ENCODE measurements at regions not wholly inside any gene's neighbourhood (a gene's known extent, or its start where the extent isn't known, plus 50 kb on each side); places are given as distances from the start of the nearest gene placed in this dataset.
"Not testable (repeated sequence)": the region's sequence is repeated elsewhere in the genome, so short reads cannot be mapped to it uniquely, and the experiment has no call there.

DNA sequence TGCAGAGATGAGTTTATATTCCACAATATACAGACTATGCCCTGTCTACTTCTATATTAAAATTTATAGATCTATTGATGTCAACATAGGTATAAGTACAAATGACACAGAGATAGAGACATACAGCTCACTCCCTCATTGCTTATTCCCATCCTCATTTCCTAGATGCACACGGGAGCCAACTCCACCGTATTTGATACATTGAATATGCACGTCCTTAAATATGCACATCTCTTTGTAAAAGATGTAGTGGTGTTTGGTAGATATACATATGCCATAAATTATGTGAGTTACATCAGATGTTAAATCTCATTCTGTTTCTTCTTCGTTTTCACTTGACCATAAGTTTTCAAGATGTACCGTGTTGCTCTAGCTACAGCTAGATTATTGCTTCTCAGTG is 179.2 kb upstream of the RAB6C start:
- no peak for DNase-seq

DNA sequence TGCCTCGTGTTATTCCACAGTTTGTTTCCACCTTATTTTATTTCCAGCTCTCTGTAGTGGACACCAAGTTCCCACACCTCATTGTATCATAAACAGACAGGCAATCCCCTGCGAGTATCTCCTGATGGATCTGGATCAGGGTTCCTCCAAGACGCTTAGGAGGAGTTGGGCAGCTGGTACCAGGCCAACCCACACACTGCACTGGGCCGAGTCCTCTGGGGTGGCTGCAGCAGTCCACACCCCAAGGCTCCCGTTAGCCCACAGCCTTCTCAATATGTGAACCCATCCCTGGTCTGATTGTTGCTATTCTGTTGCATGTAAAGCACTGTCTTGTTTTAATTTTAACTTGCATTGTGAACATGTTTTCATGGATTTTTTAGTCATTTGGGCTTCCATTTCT is 178.8 kb upstream of the RAB6C start:
- DNase-seq, result no peak

DNA sequence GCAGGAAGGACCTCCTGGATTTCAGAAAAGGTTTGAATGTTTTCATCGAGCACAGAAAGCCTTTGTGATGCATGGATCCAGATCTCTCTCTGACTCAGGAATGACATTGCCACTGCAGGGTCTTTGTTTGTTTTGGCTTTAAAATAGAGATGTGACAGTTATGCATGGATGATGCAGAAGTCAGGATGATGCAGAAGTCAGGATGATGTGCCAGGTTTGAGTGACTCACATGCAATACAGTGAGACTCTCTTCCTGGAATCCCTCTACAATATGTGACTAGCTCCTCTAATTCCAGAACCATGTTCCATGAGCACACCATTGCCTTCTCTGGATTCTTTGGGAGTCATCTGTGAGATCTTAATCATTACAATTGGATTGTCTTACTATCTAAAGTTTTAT is 177.9 kb upstream of the RAB6C start:
- DNase-seq, result no peak

DNA sequence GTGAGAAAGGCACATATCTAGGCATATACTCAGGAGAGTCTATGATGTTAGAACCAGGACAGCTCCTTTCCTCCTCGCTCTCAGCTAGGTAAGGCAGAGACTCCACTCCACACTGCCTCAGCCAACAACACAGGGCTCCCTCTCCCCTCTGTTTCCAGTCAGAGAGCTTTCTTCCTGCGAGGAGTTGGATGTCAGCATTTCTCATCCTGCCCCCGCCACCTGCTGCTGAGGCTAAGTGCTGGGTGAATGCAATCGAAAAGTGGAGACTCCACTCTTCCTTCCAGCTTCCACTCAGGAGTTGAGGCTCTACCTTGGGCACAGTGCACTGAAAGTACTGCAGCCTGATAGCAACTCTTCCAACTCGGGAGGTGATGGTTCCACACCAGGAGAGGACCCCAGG is 177.2 kb upstream of the RAB6C start:
- no peak for DNase-seq

DNA sequence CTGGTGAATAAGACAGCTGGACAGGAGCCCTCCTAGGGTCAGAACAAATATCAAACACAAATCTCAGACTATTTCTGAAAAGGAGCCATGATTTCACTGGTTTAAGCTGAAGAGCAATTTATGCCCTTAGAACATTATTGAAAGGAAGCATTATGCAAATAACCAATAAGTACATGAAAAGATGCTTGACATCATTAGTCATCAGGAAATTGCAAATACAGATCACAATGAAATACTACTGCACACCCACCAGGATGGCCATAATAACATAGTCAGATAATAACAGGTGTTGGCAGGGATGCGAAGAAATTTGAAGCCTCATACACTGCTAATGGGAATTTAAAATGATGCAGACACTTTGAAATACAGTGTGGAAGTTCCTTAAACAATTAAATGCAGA is 176.4 kb upstream of the RAB6C start:
- DNase-seq, result no peak

DNA sequence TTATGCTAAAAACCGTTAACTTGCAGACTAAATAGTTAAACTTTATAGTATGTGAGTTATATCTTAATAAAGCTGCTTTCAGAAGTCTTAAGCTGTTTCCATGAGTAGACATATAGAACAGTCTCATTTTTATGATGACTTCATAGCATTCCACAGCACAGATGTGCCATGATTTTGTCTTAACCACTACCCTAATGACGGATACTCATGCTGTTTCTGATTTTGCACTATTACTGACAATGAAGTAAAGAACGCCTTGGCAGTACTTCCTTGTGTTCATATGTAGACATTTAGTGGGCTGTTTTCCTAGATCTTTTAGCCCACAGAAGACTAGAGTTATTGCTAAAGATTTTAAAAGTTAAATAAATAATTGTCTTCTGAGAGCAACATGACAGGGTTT is 175.6 kb upstream of the RAB6C start:
- DNase-seq, result no peak

DNA sequence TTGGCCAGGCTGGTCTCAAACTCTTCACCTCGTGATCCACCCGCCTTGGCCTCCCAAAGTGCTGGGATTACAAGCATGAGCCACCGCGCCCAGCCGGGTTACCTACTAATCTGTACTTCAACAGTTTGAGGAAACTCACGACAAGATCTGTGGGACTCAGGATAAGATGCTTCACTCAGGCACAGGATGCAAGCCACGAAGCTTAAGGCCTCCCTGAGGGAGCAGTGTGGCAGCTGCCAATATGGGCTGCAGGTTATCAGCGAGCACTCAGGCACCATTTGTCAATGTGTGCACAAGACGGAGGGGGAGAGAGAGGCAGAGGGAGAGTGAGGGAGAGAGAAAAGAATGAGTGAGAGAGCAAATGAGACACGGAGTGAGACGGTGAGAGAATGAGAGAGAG is 173.6 kb upstream of the RAB6C start:
- DNase-seq, result no peak

DNA sequence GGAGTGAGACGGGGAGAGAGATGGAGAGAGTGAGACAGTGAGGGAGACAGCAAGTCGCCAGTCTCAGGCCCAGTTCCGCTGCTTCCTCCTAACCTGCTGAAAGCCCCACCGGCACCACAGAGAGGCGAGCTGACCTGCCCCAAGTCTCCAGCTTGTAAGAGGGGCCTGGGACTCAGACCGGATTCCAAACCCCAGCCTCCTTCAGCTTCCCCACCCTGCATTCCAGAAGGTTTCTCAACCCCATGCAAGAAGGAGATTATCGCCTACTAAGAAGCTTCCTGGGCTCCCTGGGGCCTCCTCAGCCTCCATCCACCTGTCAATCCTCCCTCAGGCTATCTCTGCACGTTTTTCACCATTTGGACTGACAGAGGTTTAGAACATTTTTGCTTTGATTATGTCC is 173.1 kb upstream of the RAB6C start:
- no peak for DNase-seq

DNA sequence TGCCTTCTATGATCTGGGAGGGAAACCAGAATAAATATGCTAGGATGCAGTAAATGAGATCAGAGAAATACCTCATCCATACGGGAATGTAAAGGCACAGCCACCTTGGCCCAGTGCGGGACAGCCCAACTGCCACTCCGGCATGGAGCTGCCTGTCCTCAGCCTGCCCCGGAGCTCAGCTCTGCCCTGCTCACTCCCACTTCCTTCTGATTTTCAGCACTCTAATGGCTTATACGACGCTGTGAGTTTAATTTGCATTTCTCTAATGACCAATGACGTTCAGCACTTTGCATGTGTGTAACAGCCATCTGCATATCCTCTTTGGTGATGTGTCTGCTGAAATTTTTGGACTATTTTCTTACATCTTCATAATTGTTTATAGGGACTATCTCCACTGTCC is 172.5 kb upstream of the RAB6C start:
- no peak for DNase-seq

DNA sequence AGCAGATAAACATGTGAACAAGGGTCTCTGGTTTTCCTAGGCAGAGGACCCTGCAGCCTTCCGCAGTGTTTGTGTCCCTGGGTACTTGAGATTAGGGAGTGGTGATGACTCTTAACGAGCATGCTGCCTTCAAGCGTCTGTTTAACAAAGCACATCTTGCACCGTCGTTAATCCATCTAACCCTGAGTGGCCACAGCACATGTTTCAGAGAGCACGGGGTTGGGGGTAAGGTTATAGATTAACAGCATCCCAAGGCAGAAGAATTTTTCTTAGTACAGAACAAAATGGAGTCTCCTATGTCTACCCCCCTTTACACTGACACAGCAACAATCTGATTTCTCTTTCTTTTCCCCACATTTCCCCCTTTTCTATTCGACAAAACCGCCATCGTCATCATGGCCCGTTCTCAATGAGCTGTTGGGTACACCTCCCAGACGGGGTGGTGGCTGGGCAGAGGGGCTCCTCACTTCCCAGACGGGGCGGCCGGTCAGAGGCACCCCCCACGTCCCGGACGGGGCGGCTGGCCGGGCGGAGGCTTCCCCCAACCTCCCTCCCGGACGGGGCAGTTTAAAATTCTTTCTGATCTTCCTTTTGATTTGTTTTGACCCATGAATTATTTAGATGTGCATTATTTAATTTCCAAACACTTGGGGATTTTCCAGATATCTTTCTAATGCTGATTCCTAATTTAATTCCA is 171.7 kb upstream of the RAB6C start:
- not testable (repeated sequence) for DNase-seq

DNA sequence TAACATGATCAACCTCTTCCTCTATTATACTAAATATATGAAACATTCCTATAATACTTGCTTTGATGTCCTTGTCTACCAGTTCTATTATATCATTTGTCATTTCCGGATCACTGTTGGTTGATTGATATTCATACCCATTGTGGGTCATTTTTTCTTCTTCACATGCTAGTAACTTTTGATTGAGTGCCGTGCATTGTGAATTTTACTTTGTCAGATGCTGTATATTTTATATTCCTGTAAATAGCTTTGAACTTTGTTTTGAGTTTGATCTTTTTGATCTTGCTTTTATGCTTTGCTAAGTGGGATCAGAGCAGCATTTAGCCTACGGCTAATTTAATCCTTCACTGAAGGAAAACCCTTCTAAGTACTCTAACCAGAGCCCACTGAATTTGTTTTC is 168.9 kb upstream of the RAB6C start:
- no peak for DNase-seq

DNA sequence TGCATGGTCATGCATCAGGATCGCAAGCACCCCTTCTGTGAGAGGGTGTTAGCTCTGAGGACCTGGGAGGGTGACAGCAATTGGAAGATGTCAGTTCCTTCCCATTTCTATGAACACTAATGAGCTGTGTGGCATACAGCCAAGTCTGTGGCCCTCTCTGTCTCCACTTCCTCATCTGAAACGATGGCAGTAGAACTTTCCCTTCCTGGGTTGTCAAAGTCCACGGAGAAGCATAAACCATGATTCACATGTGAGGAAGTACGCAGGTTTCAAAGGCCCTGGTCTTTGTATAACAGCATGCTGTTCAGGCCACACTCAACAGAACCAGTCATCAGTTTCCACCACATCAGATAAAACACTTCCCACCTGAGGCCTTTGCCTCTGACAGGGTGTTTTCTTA is 167.4 kb upstream of the RAB6C start:
- no peak for DNase-seq

DNA sequence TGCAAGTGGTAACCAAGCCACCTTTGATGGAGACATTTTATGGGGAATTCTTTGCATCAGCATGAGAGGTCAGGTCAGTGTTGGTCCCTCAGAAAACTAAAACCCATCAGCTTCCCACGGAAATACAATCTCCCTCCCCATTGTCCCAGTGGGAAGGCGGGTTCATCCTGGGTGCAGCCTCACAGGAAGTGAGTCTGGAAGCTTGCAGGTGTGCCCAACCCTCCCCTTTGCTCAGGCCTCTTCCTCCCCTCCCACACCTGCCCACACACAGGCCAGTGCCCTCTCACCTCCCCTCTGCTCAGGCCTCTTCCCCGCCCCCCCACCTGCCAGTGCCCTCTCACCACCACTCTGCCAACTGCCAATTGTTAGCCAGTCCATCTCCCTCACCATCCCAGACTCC is 166.8 kb upstream of the RAB6C start:
- no peak for DNase-seq

DNA sequence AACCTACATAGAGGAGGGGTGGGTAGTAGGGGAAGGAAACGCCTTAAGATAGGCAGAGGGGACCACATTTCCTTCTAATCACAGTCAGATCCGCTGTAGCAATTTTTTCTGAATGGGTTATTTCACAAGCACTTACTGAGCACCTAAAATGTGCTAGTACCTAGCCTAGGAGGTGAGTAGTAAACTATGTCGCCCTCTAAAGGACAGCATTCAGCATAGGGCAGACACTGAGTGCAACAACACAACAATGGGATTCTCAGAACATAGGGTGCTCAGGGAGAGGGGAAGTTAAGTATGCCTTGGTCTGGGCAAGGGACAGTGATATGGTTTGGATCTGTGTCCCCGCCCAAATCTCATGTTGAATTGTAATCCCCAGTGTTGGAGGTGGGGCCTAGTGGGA is 166.1 kb upstream of the RAB6C start:
- no peak for DNase-seq

DNA sequence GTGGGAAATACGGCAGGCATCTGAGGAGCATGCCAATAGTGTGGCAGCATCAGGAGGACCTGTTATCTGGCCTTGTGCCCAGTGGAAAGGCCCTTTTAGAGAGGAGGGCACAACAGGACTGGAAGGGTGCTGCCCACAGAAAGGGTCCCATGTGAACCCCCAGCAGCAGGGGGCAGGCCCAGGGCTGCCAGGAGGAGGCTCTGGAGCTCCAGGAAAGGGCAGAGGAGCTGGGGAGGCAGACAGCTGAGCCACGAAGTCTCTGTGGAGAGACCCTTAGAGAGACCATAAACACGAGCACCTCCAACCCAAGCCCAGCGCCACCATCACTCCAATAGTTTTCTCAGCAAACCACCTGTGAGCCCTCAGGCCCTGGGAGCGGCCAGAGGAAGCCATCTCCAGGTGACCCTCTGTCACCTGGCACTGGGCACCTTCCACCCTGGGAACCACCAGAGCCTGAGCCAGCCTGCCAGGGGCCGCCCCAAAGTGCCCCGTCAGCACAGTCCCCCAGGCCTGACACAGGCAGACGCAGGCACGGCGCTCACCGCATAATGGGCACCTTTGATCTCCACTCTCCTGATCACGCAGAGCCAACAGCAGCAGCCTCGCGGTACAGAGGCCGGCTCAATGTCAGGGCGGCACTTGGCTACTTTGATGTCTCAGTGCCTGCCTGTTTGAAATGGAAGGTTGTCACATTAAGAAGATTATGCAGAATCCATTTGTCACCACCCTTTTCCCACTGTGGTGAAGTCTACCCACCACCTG is 162.5 kb upstream of the RAB6C start:
- DNase-seq, result no peak

DNA sequence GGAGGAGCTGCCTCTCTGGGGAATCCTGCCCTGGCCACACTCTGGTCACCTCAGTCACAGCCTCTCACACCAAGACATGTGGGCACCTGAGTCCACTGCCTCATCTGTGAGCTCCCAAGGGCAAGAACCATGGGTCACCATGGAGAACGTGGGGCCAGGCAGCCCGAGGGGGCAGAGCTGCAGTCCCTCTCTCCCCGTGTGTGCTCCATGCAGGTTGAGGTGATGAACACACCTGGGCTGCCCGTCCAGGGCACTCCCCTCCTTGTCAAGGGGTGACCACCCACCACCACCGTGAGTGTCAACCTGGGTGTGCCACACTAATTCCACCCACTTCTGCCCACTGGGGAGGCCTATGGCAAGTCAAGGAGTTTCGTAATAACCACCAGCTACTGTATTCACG is 159.6 kb upstream of the RAB6C start:
- DNase-seq, result no peak

DNA sequence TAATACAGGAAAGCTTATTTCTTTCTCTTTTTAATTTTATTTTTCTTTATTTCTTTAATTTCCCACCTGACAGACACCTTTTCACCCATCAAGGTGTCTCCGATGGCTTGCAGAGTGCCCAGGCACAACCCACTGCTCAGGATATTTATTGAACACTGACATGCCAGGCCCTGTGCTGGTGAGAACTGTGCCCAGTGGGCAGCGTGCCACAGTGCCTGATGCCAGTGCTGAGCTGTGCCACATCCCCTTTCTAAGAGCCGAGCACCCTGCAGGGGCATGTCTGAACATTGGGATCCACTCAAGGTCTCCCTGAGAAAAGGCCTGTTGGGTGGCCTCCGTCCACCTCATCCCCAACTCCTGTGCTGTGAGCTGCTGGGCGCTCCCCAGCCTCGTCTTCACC is 158.6 kb upstream of the RAB6C start:
- no peak for DNase-seq

DNA sequence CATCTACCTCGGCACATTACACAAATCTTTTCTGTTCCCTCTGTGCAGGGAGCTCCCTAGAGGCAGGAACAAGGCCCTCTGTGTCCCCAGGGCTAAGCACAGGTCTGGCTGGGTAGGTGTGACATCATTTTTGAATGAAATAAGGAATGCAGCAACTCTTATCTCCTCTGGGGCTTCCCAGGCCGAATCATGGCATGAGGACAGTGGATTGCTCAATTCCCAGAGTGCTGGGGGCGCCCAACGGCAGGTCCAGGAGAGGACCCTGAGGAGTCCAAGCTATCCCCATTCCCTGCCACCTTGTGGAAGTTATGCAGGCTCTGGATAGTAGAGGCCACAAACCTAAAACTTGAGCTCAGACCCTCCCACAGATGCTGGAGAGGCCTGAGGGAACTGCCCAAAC is 158.0 kb upstream of the RAB6C start:
- DNase-seq, result no peak

DNA sequence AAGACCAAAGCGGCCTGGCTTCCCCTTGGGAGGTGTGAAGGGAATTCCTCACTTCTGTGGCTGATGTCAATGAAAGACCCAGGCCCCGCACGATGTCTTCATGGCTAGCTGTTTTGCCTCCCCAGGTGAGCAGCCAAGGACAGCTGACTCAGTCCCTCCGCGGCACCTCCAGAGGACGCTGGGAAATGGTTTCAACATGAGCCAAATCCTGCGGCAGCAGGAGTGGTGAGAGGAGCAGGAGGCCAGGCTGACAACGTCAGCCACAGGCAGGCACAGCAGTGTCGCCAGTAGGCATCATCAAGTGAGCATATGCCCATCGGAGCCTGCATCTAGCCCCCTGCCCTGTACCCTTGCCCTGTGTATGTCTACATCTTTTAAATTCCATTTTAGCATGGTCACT is 156.4 kb upstream of the RAB6C start:
- no peak for DNase-seq

DNA sequence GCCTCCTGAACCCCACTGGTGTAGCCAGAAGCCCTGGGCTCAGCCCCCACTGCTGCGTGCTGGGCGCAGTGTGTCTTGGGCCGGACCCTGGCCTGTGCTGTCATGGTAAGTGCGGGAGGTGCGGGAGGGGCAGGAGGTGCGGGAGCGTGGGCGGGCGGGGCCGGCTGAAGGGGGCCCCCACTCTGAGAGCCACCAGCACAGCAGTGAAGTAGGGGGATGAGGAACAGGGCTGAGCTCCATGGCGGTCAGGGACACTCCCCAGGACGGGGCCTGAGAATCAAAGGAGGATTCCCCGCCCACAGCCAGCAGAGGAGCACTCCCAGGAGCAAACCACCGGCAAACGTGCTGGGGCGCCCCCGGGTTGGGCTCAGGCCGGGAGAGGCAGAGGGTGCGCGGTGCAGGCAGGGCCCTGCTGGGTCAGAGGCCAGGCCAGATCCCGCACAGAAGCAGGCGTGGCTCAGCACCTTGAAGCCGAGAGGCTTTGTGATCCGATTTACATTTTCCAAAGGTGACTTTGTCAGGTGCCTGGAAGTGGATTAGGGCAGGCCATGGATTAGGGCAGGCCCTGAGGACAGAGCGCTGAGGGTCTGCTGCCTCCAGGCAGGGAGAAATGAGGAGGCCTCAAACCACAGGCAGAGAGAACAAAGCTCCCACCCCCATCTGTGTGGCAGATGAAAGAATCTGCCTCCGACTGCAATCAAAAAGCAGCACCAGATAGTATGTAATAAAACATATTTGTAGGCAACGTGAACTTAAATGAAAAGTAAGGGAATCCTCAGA is 152.0 kb upstream of the RAB6C start:
- no peak for DNase-seq

DNA sequence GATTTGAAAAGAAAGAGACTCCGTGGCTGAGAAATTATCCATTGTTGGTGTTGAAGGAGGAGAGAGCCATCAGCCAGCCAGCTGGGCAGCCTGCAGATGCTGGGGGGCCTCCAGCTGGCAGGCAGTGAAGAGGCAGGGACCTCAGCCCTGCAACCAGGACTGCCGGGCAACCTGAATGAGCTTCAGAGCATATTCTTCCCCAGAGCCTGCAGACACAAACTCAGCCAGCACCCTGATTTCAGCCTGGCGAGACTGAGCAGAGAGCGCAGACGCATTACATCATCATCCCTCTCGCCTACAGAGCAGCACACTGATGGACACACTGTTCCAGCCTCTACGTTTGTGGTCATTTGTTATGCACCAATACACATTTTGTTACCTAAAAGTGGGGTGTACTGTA is 150.7 kb upstream of the RAB6C start:
- no peak for DNase-seq

DNA sequence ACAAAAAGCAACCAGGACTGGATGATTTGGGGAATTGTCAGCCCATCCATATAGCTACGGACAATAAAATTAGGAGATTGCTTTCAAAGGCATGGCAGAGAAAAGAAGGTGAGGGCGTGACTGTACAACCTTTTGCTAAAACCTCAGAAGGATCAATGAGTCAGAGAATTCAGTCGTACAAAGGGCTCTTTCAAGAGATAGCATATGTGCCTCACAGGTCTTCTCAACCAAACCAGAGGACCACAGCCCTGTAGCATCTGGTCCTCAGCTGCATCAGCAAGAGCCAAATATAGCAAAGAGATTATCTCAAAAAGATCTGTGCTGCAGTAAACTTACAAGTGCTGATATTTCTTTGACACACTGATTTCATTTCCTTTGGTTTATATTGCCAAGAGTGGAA is 149.9 kb upstream of the RAB6C start:
- no peak for DNase-seq

DNA sequence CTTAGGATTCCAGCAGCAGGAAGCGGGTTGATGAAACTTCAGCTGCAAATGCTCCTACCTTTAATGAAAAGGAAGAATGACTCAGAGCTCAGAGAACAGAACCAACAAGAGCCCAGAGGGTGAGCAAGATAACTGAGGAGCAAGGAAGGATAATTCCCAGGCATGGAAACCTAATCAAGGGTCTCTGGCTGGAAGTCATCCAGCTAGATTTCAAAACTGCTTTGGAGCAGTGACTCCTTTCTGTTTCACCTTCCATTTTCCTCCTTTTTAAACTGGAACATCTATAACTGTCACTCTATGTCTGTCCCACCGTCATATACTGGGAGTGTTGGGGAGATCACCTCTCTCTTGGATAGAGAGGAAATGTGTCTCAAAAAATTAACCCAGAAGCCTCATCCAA is 148.4 kb upstream of the RAB6C start:
- DNase-seq, result no peak

DNA sequence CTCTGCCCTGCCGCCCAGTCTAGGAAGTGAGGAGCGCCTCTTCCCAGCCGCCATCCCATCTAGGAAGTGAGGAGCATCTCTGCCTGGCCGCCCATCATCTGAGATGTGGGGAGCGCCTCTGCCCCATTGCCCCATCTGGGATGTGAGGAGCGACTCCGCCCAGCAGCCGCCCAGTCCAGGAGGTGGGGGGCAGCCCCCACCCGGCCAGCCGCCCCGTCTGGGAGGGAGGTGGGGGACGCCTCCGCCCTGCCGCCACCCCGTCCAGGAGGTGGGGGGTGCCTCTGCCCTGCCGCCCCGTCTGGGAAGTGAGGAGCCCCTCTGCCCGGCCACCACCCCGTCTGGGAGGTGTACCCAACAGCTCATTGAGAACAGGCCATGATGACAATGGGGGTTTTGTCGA is 146.0 kb upstream of the RAB6C start:
- DNase-seq, result not testable (repeated sequence)

All from activated gamma-delta T cell treated with Interleukin-2 at 50 U/mL for 16 hours (primary cell).